ENCODE measurements at regions not wholly inside any gene's neighbourhood (a gene's known extent, or its start where the extent isn't known, plus 50 kb on each side); places are given as distances from the start of the nearest gene placed in this dataset.
"Not testable (repeated sequence)": the region's sequence is repeated elsewhere in the genome, so short reads cannot be mapped to it uniquely, and the experiment has no call there.

GRCh38 chr16:21499046-21499445 lies 100.3 kb upstream of the METTL9 start:
- not testable (repeated sequence) for TF ChIP-seq CTCF, POLR2A (IDR thresholded peaks at IDR 0.05)

Data from Peyer's patch (tissue), 4 donors.